ENCODE measurements at regions not wholly inside any gene's neighbourhood (a gene's known extent, or its start where the extent isn't known, plus 50 kb on each side); places are given as distances from the start of the nearest gene placed in this dataset.

DNA sequence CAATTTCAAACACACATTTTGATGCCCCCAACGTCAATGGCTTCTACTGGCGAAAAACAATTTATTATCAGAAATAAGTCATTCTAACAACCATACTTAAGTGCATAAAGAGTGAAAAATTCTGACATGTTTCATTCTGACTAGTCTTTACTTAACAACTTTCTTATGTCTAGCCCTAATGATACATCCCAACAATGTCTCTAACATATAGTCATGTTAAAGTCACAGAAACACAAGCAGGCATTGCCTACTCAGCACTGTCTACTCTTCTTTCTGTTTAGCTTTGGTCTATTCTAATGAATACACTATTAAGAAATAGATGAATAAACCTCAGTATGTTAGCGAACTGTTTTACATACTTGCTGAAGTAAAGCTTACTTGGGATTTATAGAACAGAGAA lies 105.8 kb upstream of the DUSP10 start:
- Mint-ChIP-seq H3K9me3 (ENCODE audit: low read depth) (no peaks in the 10 kb centered on the region), H3K4me1 (ENCODE audit: low read depth) (peaks cover 30% of the 10 kb centered on the region), H3K27me3 (ENCODE audit: low read depth) (no peaks in the 10 kb centered on the region), H3K36me3 (ENCODE audit: low read depth) (no peaks in the 10 kb centered on the region), H3K27ac (ENCODE audit: unreplicated experiment) (no peak overlapping the region), H3K4me3 (ENCODE audit: unreplicated experiment) (no peak overlapping the region)
- TF ChIP-seq CTCF (IDR thresholded peaks at IDR 0.05), result no peak
- no peak for DNase-seq (ENCODE audit: low spot score)

DNA sequence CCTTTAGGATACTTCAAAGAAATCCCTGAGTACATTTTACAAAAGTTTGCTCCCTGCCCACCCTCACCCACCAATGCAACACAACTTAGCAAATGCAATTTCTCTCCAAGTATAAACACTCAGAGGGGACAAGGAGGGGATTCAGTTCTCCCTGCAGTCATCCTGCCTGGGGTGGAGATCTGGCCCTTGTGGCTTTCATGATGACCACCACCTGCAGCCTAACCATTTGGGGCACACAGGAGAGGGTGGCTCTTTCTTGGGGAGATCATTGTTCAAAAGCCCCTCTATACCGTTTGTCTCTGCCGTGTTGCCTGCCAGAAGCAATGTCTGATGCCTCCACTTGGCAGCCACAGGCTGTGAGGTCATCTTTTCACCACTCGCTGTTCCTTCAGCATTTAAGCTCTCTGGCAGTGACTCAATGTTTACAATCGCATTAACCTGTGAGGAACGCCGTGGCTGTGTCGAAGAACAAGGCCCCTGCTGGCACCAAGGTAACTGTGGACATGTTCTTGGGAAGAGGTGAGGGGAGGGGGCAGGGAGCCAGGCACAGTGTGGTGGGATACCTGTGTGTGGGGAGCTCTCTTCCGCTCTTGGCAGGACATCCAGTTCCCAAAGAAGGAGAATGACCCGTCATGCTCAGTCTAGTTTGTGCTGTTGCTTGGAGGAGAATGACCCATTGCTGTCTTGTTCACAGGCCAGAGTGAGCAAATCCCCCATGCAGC lies 103.9 kb upstream of the DUSP10 start:
- H3K27ac Mint-ChIP-seq (ENCODE audit: unreplicated experiment), result peak overlapping the region; percentile 69
- H3K9me3 Mint-ChIP-seq (ENCODE audit: low read depth), result no peaks in the 10 kb centered on the region
- peaks cover 21% of the 10 kb centered on the region for H3K4me1 Mint-ChIP-seq (ENCODE audit: low read depth)
- DNase-seq (ENCODE audit: low spot score), result no peak
- H3K36me3 Mint-ChIP-seq (ENCODE audit: low read depth), result no peaks in the 10 kb centered on the region
- no peaks in the 10 kb centered on the region for H3K27me3 Mint-ChIP-seq (ENCODE audit: low read depth)
- TF ChIP-seq CTCF (IDR thresholded peaks at IDR 0.05), result no peak
- no peak overlapping the region for H3K4me3 Mint-ChIP-seq (ENCODE audit: unreplicated experiment)

DNA sequence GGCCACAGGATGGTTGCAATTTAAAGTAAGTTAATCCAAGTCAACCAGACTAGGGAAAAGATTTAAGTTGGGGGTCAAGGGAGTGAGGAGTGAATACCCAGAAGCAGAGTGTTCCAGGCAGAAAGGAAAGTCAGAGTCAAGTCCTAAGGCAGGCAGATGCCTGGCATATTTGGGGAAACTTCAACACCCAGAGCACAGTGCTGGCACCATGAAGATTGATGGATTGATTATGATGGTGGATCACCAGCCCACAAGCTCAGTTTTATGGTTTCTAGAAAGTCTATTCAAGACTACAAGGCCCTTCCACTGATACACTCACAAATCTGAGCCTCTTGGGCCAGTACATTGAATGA lies 100.1 kb upstream of the DUSP10 start:
- Mint-ChIP-seq H3K4me3 (ENCODE audit: unreplicated experiment) (no peak overlapping the region), H3K9me3 (ENCODE audit: low read depth) (no peaks in the 10 kb centered on the region), H3K4me1 (ENCODE audit: low read depth) (peaks cover 33% of the 10 kb centered on the region), H3K27me3 (ENCODE audit: low read depth) (no peaks in the 10 kb centered on the region), H3K36me3 (ENCODE audit: low read depth) (no peaks in the 10 kb centered on the region), H3K27ac (ENCODE audit: unreplicated experiment) (no peak overlapping the region)
- TF ChIP-seq CTCF (IDR thresholded peaks at IDR 0.05), result no peak
- DNase-seq (ENCODE audit: low spot score), result no peak

DNA sequence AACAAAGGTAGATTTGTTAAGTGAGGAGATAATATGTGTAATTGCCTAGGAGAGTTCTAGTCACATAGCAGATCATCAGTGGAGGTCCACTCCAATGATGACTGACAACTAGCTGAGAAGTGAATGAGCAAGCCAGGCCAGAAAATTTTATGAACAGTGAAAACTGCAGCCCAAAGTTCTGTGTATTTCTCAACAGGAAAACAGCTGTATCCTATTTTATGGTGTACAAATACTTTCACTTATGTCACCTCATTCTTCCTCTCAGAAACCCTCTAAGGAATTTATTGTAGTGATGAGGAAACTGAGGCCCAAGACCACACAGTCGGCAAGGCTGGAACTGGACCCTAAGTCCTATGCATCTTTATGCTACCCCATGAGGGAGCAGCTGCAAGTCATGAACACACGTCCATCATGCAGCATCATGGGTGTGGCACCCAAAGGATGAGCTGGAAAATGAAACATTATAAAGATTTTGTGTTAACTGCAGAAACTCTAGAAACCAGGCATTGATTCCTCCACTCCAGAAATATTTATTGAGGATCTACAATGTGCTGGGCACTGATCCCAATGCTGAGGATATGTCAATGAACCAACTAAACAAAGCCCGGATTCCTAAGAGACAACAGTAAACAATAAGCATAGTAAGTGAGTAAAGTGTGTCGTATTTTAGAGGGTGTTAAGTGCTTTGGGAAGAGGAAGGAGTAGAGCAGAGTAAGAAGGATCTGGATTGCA lies 99.5 kb upstream of the DUSP10 start:
- H3K27me3 Mint-ChIP-seq (ENCODE audit: low read depth), result no peaks in the 10 kb centered on the region
- H3K4me1 Mint-ChIP-seq (ENCODE audit: low read depth), result peaks cover 33% of the 10 kb centered on the region
- H3K4me3 Mint-ChIP-seq (ENCODE audit: unreplicated experiment), result no peak overlapping the region
- no peaks in the 10 kb centered on the region for H3K36me3 Mint-ChIP-seq (ENCODE audit: low read depth)
- H3K27ac Mint-ChIP-seq (ENCODE audit: unreplicated experiment), result no peak overlapping the region
- TF ChIP-seq CTCF (IDR thresholded peaks at IDR 0.05), result no peak
- H3K9me3 Mint-ChIP-seq (ENCODE audit: low read depth), result no peaks in the 10 kb centered on the region
- no peak for DNase-seq (ENCODE audit: low spot score)

- peak overlapping the region; percentile 68 for H3K27ac Mint-ChIP-seq (ENCODE audit: unreplicated experiment)
- H3K9me3 Mint-ChIP-seq (ENCODE audit: low read depth), result no peaks in the 10 kb centered on the region
- no peaks in the 10 kb centered on the region for H3K36me3 Mint-ChIP-seq (ENCODE audit: low read depth)
- peaks cover 25% of the 10 kb centered on the region for H3K4me1 Mint-ChIP-seq (ENCODE audit: low read depth)
- no peak for DNase-seq (ENCODE audit: low spot score)
- H3K4me3 Mint-ChIP-seq (ENCODE audit: unreplicated experiment), result no peak overlapping the region
- no peak for TF ChIP-seq CTCF (IDR thresholded peaks at IDR 0.05)
- H3K27me3 Mint-ChIP-seq (ENCODE audit: low read depth), result no peaks in the 10 kb centered on the region
Observed at GRCh38 chr1:221840511-221841243, 98.8 kb upstream of the DUSP10 start.

All from chondrocyte (in vitro differentiated cells).